ENCODE measurements at regions not wholly inside any gene's neighbourhood (a gene's known extent, or its start where the extent isn't known, plus 50 kb on each side); places are given as distances from the start of the nearest gene placed in this dataset.
"Not testable (repeated sequence)": the region's sequence is repeated elsewhere in the genome, so short reads cannot be mapped to it uniquely, and the experiment has no call there.

DNA sequence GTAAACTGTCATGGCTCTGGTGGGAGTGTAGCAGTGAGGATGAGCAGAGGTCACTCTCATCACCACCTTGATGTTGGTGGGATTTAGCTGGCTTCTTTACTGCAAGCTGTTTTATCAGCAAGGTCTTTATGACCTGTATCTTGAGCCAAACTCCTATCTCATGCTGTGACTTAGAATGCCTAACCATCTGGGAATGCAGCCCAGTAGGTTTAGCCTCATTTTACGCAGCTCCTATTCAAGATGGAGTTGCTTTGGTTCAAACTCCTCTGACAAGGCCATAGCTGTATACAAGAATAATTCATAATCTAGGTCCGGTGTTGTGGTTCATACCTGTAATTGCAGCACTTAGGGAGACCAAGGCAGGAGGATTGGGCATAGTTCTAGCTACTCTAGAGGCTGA, 85.1 kb downstream of the ARRDC3 start:
- WGBS (ENCODE audit: insufficient coverage), result 95% methylated on average over 2 of the region's 2 CpGs
- no peak for DNase-seq
- H3K27me3 ChIP-seq (replicated peaks in 2 of 5; ENCODE audit: control insufficient read depth in 4 of 5, insufficient read depth in 5 of 5, low read length in 4 of 5), result peaks cover 0 to 2% (median 0%) of the 10 kb centered on the region in 5 experiments

DNA sequence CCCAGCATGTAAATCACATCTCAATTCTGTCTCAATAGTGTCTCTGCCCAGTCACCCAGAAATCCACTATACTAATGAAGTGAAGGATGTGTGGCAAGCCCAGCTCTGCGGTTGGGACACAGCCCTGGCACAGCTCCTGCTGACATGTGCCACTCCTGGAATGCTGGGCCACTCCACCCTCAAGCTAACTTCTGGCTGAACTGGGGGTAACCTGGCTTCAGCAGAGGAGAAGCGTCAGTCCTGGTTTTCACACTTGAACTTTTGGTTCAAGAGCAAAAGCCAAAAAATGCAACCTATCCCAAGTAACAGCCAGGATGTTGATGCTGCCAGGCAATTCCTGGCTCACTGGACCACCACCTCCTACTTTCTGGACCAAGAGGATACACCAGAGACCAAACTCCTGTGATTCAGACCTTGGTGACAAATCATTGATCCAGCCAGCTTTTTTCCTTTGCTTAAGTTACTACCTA, 86.4 kb downstream of the ARRDC3 start:
- WGBS (ENCODE audit: insufficient coverage), result 100% methylated on average over 2 of the region's 2 CpGs
- H3K27me3 ChIP-seq (replicated peaks in 2 of 5; ENCODE audit: control insufficient read depth in 4 of 5, insufficient read depth in 5 of 5, low read length in 4 of 5), result peaks cover 0 to 2% (median 0%) of the 10 kb centered on the region in 5 experiments
- ChIA-PET POLR2A (no interaction called here), CTCF (no interaction called here)
- H3K27ac ChIP-seq (ENCODE audit: insufficient read depth in 1 of 2, low read depth in 1 of 2, low read length in 2 of 2, poor library complexity in 1 of 2, severe bottlenecking in 2 of 2), result no peak overlapping the region
- DNase-seq, result no peak
- H3K36me3 ChIP-seq (ENCODE audit: control insufficient read depth in 4 of 4, insufficient read depth in 4 of 4, low read length in 3 of 4), result no peaks in the 10 kb centered on the region
- H3K4me1 ChIP-seq (ENCODE audit: control extremely low read depth in 1 of 4, control insufficient read depth in 4 of 4, insufficient read depth in 4 of 4, low read length in 3 of 4), result peaks cover 0 to 11% (median 2%) of the 10 kb centered on the region in 4 experiments
- no peak overlapping the region for H3K4me3 ChIP-seq (ENCODE audit: control insufficient read depth in 1 of 7, extremely low read depth in 1 of 7, insufficient read depth in 4 of 7, low read depth in 2 of 7, low read length in 6 of 7)
- H3K9me3 ChIP-seq (ENCODE audit: control extremely low read depth in 1 of 5, control insufficient read depth in 4 of 5, insufficient read depth in 2 of 5, low read depth in 1 of 5, low read length in 4 of 5), result no peaks in the 10 kb centered on the region

More for the DNA sequence above, 85.1 kb downstream of the ARRDC3 start:
- no peaks in the 10 kb centered on the region for H3K9me3 ChIP-seq (ENCODE audit: control extremely low read depth in 1 of 5, control insufficient read depth in 4 of 5, insufficient read depth in 2 of 5, low read depth in 1 of 5, low read length in 4 of 5)
- H3K36me3 ChIP-seq (ENCODE audit: control insufficient read depth in 4 of 4, insufficient read depth in 4 of 4, low read length in 3 of 4), result no peaks in the 10 kb centered on the region
- ChIA-PET POLR2A (no interaction called here), CTCF (no interaction called here)
- no peak overlapping the region for H3K4me3 ChIP-seq (ENCODE audit: control insufficient read depth in 1 of 7, extremely low read depth in 1 of 7, insufficient read depth in 4 of 7, low read depth in 2 of 7, low read length in 6 of 7)
- no peak overlapping the region for H3K27ac ChIP-seq (ENCODE audit: insufficient read depth in 1 of 2, low read depth in 1 of 2, low read length in 2 of 2, poor library complexity in 1 of 2, severe bottlenecking in 2 of 2)
- peaks cover 0 to 9% (median 2%) of the 10 kb centered on the region in 4 experiments for H3K4me1 ChIP-seq (ENCODE audit: control extremely low read depth in 1 of 4, control insufficient read depth in 4 of 4, insufficient read depth in 4 of 4, low read length in 3 of 4)

DNA sequence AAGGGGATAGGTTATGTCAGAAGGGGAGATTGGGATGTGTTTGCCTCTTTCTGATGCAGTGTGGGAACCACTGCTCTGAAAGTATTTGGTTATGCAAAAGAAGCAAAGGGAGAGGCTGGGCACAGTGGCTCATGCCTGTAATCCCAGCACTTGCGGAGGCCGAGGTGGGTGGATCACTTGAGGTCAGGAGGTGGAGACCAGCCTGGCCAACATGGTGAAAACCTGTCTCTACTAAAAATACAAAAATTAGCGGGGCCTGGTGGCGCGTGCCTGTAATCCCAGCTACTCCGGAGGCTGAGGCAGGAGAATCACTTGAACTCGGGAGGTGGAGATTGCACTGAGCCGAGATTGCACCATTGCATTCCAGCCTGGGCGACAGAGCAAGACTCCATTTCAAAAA, 87.0 kb downstream of the ARRDC3 start:
- 96% methylated on average over 7 of the region's 9 CpGs for WGBS (ENCODE audit: insufficient coverage)
- H3K36me3 ChIP-seq (ENCODE audit: control insufficient read depth in 4 of 4, insufficient read depth in 4 of 4, low read length in 3 of 4); H3K4me3 ChIP-seq (ENCODE audit: control insufficient read depth in 1 of 7, extremely low read depth in 1 of 7, insufficient read depth in 4 of 7, low read depth in 2 of 7, low read length in 6 of 7); H3K9me3 ChIP-seq (ENCODE audit: control extremely low read depth in 1 of 5, control insufficient read depth in 4 of 5, insufficient read depth in 2 of 5, low read depth in 1 of 5, low read length in 4 of 5); CTCF ChIA-PET; H3K27me3 ChIP-seq (replicated peaks in 2 of 5; ENCODE audit: control insufficient read depth in 4 of 5, insufficient read depth in 5 of 5, low read length in 4 of 5); DNase-seq; POLR2A ChIA-PET; H3K27ac ChIP-seq (ENCODE audit: insufficient read depth in 1 of 2, low read depth in 1 of 2, low read length in 2 of 2, poor library complexity in 1 of 2, severe bottlenecking in 2 of 2): not testable (repeated sequence)
- H3K4me1 ChIP-seq (ENCODE audit: control extremely low read depth in 1 of 4, control insufficient read depth in 4 of 4, insufficient read depth in 4 of 4, low read length in 3 of 4), result peaks cover 0 to 11% (median 2%) of the 10 kb centered on the region in 4 experiments

DNA sequence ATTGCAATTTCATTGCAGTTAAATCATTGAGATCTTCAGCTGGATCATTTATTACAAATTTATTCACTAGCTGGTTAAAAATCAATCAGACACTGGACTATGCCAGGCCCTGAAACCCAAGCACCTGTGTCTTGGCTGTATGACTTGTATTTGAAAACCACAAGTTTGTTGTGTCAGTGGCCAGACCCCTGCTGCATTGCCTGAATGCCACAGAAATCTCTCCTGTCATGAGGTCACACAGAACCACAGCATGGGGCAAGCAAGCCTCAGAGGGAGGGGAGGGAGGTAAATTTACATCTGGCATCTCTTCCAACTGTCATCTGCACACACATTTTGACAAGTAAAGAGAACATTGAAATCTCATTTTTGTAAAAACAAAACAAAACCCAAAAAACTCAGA, 90.0 kb downstream of the ARRDC3 start:
- H3K27me3 ChIP-seq (replicated peaks in 2 of 5; ENCODE audit: control insufficient read depth in 4 of 5, insufficient read depth in 5 of 5, low read length in 4 of 5), result peaks cover 0 to 2% (median 0%) of the 10 kb centered on the region in 5 experiments
- no peaks in the 10 kb centered on the region for H3K9me3 ChIP-seq (ENCODE audit: control extremely low read depth in 1 of 5, control insufficient read depth in 4 of 5, insufficient read depth in 2 of 5, low read depth in 1 of 5, low read length in 4 of 5)
- ChIA-PET POLR2A (no interaction called here), CTCF (interaction anchor here (1.8 kb wide), 1 partner anchor 12 kb away, joined by 5 read pairs; no protein-coding TSS in a partner anchor)
- peak in 2 of 3 donors; percentile 80 to 86 for DNase-seq
- no peaks in the 10 kb centered on the region for H3K36me3 ChIP-seq (ENCODE audit: control insufficient read depth in 4 of 4, insufficient read depth in 4 of 4, low read length in 3 of 4)
- no peak overlapping the region for H3K4me3 ChIP-seq (ENCODE audit: control insufficient read depth in 1 of 7, extremely low read depth in 1 of 7, insufficient read depth in 4 of 7, low read depth in 2 of 7, low read length in 6 of 7)
- no peak overlapping the region for H3K27ac ChIP-seq (ENCODE audit: insufficient read depth in 1 of 2, low read depth in 1 of 2, low read length in 2 of 2, poor library complexity in 1 of 2, severe bottlenecking in 2 of 2)
- H3K4me1 ChIP-seq (ENCODE audit: control extremely low read depth in 1 of 4, control insufficient read depth in 4 of 4, insufficient read depth in 4 of 4, low read length in 3 of 4), result peaks cover 0 to 11% (median 2%) of the 10 kb centered on the region in 4 experiments

DNA sequence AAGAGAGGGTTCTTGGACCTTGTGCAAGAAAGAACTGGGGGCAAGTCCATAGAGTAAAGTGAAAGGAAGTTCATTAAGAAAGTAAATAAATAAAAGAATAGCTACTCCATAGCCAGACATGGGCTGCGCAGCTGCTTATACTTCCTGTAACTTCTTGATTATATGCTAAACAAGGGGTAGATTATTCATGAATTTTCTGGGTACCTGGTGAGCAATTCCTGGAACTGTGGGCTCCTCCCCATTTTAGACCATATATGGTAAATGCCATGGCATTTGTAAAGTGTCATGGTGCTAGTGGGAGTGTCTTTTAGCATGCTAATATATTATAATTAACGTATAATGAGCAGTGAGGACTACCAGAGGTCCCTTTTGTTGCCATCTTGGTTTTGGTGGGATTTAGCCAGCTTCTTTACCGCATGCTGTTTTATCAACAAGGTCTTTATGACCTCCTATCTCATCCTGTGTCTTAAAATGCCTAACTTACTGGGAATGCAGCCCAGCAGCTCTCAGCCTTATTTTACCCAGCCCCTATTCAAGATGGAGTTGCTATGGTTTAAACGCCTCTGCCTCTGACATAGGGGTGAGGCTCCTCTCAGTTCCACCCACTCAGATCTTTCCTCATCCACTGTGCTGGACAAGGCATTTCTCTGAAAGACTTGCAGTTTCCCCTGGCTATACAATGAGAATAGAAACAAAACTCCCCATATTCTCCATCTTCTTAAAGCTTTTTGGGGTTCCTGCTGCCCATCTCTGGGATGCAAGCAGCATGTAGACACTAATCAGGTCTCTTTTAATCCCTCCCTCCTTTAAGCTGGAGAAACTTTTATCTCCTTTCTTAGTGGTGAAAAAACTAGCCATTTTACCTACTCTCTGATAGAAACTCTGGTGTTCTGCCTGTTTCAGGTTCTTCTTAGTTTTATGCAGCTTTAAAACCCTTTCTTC, 91.2 kb downstream of the ARRDC3 start:
- no peak overlapping the region for H3K27ac ChIP-seq (ENCODE audit: insufficient read depth in 1 of 2, low read depth in 1 of 2, low read length in 2 of 2, poor library complexity in 1 of 2, severe bottlenecking in 2 of 2)

DNA sequence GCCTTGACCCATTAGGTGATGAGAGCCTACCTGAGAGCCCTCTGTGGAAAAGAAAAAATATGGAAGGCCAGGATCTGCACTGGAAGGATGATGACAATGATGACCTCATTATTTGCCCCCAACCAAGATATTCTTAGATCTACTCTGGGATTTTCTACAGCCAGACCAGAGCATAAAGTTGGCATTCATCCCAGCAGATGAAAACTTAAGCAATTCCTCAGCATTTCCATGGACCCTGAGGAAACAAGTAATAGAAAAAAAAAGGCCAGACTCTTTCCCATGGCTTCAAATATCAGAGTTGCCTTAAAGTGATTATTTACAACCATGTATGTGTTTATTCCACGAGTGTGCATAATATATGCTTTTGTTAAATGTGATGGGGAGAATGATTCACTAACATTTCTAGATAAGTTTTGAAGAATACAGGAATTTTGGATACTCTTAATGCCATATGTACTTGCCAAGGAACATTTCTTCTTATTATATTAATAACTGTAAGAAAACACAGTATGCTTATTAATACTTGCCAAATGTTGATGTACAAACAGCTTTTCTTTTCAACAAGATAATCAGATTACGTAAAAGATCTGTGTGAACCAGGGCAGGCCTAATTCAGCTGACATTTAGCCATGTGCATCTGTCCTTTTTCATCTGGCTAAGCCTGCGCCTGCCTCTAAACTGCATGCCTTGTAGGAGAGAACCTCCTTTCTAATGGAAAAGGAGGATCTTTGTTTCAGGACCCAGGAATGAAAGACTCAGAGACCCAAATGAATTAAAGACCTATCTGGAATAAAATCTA, 94.8 kb downstream of the ARRDC3 start:
- DNase-seq, result no peak
- WGBS (ENCODE audit: insufficient coverage), result 100% methylated on average over 2 of the region's 3 CpGs
- ChIA-PET POLR2A (no interaction called here), CTCF (no interaction called here)
- Histone ChIP-seq H3K27ac (ENCODE audit: insufficient read depth in 1 of 2, low read depth in 1 of 2, low read length in 2 of 2, poor library complexity in 1 of 2, severe bottlenecking in 2 of 2) (no peak overlapping the region), H3K27me3 (replicated peaks in 2 of 5; ENCODE audit: control insufficient read depth in 4 of 5, insufficient read depth in 5 of 5, low read length in 4 of 5) (no peaks in the 10 kb centered on the region), H3K9me3 (ENCODE audit: control extremely low read depth in 1 of 5, control insufficient read depth in 4 of 5, insufficient read depth in 2 of 5, low read depth in 1 of 5, low read length in 4 of 5) (peaks cover 0 to 4% (median 0%) of the 10 kb centered on the region in 5 experiments), H3K4me3 (ENCODE audit: control insufficient read depth in 1 of 7, extremely low read depth in 1 of 7, insufficient read depth in 4 of 7, low read depth in 2 of 7, low read length in 6 of 7) (no peak overlapping the region), H3K4me1 (ENCODE audit: control extremely low read depth in 1 of 4, control insufficient read depth in 4 of 4, insufficient read depth in 4 of 4, low read length in 3 of 4) (peaks cover 0 to 6% (median 2%) of the 10 kb centered on the region in 4 experiments), H3K36me3 (ENCODE audit: control insufficient read depth in 4 of 4, insufficient read depth in 4 of 4, low read length in 3 of 4) (no peaks in the 10 kb centered on the region)

More for the DNA sequence above, 91.2 kb downstream of the ARRDC3 start:
- no peak for DNase-seq
- POLR2A ChIA-PET, result interaction anchor here (0.6 to 0.9 kb wide), 2 partner anchors 9 to 19 kb away, joined by 3 to 5 read pairs; no protein-coding TSS in a partner anchor
- H3K27me3 ChIP-seq (replicated peaks in 2 of 5; ENCODE audit: control insufficient read depth in 4 of 5, insufficient read depth in 5 of 5, low read length in 4 of 5), result peaks cover 0 to 2% (median 0%) of the 10 kb centered on the region in 5 experiments
- CTCF ChIA-PET, result interaction anchor here (0.8 to 1.8 kb wide), 5 partner anchors 10 to 427 kb away, joined by 3 to 5 read pairs (median 3); no protein-coding TSS in a partner anchor
- WGBS (ENCODE audit: insufficient coverage), result 100% methylated on average over 2 of the region's 4 CpGs
- H3K4me3 ChIP-seq (ENCODE audit: control insufficient read depth in 1 of 7, extremely low read depth in 1 of 7, insufficient read depth in 4 of 7, low read depth in 2 of 7, low read length in 6 of 7), result no peak overlapping the region
- H3K4me1 ChIP-seq (ENCODE audit: control extremely low read depth in 1 of 4, control insufficient read depth in 4 of 4, insufficient read depth in 4 of 4, low read length in 3 of 4), result peaks cover 0 to 11% (median 2%) of the 10 kb centered on the region in 4 experiments
- H3K36me3 ChIP-seq (ENCODE audit: control insufficient read depth in 4 of 4, insufficient read depth in 4 of 4, low read length in 3 of 4), result no peaks in the 10 kb centered on the region
- no peaks in the 10 kb centered on the region for H3K9me3 ChIP-seq (ENCODE audit: control extremely low read depth in 1 of 5, control insufficient read depth in 4 of 5, insufficient read depth in 2 of 5, low read depth in 1 of 5, low read length in 4 of 5)

All from common myeloid progenitor, CD34-positive (primary cell).